ENCODE measurements at regions not wholly inside any gene's neighbourhood (a gene's known extent, or its start where the extent isn't known, plus 50 kb on each side); places are given as distances from the start of the nearest gene placed in this dataset.
"Not testable (repeated sequence)": the region's sequence is repeated elsewhere in the genome, so short reads cannot be mapped to it uniquely, and the experiment has no call there.

GRCh38 chr2:190150413-190150812 is 87.9 kb upstream of the MSTN start:
- no peak for DNase-seq

- DNase-seq, result no peak
These were observed 87.4 kb upstream of the MSTN start for GRCh38 chr2:190149908-190150307.

GRCh38 chr2:190149200-190149599 is 86.7 kb upstream of the MSTN start:
- DNase-seq, result no peak

- DNase-seq, result not testable (repeated sequence)
These were observed 83.6 kb upstream of the MSTN start for GRCh38 chr2:190146109-190146508.

- not testable (repeated sequence) for DNase-seq
These were observed 77.9 kb upstream of the MSTN start for GRCh38 chr2:190140474-190140873.

DNA sequence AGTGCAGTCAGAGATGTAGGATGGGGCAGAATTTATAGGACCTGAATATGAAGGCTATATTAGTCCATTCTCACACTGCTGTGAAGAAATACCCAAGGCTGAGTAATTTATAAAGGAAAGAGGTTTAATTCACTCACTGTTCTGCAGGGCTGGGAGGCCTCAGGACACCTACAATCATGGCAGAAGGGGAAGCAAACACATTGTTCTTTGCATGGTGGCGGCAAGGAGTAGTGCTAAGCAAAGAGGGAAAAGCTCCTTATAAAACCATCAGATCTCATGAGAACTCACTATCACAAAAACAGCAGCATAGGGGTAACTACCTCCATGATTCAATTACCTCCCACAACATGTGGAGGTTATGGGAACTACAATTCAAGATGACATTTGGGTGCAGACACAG is 76.8 kb upstream of the MSTN start:
- DNase-seq, result no peak

GRCh38 chr2:190138032-190138431 is 75.5 kb upstream of the MSTN start:
- no peak for DNase-seq

GRCh38 chr2:190137561-190137960 is 75.0 kb upstream of the MSTN start:
- no peak for DNase-seq

DNA sequence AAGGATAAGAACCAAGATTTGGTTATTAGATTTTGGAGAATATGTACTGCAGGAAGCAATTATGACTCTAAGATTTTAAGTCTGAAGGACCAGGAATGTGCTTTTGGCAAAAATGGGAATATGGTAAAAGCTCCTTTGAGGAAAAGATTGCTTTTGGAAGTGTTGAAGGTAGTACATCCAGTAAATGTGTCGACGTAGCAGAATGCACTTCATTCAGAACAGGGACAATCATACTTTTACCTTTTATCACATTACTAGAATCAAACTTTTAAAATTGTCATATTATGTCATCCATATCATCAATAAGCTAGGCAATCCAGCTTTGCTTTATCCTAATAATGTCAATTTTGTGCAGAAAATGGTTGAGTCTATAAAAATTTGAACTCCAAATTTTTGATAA is 74.3 kb upstream of the MSTN start:
- no peak for DNase-seq

DNA sequence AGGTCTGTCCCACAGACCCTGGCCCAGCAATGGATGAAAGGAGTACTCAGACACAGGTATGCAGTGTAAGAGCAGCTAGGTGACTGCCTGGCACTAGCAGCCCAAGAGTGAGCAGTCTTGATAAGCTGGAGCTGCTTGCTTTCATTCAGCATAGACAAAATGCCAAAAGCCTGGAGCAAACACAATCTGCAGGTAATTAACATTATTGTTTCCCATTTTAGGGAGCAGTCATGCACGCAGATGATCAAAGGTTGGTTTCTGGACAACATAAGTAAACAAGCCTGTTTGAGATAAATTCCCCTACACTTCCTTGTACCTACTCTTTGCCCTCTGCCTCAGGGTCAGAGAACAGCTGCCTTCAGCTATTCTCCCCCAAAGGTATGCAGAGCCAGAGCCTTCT is 73.7 kb upstream of the MSTN start:
- no peak for DNase-seq

DNA sequence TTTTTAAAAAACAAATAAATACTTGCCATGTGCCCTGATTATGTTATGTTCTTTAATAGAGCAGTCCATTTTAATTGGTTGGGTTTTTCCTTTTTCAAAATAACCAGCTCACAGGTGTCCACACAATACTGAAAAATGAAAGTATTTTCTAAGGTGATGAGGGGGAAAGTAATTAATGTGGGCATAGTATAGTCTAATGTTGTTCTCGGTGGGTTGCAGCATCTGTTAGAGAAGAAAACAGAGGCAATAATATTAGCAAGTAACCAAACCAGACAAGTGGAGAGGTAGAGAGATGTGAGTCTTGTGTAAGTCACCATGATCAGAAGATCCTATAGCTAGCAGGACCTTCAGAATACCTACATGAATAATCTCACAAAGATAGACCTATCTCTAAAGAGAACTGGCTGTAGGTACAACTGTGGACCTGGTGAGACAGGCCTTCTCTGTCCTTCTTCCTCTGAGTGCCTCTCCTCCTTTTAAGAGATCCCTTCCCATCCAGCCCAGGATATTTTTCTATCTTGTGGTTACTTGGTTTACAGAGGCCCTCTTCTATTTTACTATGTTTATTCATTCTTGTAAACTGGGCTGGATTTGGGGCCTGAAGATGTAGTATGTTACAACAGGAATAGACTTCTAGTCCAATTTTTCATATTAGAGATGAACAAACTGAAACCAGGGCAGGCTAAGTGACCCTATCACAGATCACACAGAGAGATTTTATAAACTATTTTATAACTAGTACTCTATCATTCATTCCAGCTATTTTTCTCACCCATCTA is 67.1 kb upstream of the MSTN start:
- DNase-seq, result no peak

DNA sequence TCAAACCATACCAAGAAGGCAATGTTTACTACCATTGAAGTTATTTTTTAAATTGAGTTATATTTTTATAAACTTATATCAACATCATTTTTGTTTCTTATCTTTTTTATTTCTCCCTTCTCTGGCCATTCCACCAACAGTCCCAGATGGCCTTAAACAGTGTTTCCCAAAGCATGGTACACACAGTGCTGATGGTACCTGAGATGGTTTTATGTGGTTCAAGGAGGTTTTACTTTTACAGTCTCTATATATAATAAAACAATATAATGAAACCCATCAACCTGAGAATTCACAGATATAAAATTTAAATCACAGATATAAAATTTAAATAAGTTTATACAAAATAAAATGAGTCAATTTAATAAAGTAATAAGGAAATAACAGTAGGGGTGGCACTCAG is 65.1 kb upstream of the MSTN start:
- DNase-seq, result no peak

DNA sequence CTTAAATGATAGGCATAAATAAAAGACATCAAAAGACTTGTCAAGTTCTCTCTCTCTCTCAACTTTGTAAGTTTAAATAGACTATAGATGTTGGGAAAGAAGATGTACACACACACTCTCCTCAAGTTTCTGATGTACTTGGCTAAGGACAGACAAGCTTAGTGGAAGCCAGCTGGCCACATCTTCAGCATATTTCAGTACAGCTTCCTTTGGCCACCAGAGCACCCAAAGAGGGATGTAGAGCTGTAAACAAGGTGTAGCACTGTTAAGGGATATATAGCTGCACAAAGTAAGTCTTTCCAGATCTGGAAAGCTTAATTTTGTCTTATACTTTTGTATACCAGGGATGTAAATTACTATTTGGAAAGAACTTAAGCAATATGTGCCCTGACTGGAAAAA is 64.3 kb upstream of the MSTN start:
- DNase-seq, result no peak

DNA sequence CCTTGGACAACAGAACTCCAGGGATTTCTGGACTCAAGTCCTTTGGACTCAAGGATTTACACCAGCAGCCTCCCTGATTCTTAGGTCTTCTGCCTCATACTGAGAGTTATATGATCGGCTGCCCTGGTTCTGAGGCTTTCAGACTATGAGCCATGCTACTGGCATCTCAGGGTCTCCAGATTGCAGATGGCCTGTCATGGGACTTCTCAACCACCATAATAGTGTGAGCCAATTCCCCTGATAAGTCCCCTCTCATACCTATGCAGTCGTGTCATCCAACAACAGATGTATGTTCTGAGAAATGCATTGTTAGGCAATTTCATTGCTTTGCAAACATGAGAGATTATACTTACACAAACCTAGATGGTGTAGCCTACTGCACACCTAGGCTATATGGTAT is 61.4 kb upstream of the MSTN start:
- DNase-seq, result no peak

- DNase-seq, result peak; percentile 23
These were observed 59.4 kb upstream of the MSTN start for GRCh38 chr2:190121971-190122370.

- no peak for DNase-seq
These were observed 58.8 kb upstream of the MSTN start for GRCh38 chr2:190121305-190121704.

DNA sequence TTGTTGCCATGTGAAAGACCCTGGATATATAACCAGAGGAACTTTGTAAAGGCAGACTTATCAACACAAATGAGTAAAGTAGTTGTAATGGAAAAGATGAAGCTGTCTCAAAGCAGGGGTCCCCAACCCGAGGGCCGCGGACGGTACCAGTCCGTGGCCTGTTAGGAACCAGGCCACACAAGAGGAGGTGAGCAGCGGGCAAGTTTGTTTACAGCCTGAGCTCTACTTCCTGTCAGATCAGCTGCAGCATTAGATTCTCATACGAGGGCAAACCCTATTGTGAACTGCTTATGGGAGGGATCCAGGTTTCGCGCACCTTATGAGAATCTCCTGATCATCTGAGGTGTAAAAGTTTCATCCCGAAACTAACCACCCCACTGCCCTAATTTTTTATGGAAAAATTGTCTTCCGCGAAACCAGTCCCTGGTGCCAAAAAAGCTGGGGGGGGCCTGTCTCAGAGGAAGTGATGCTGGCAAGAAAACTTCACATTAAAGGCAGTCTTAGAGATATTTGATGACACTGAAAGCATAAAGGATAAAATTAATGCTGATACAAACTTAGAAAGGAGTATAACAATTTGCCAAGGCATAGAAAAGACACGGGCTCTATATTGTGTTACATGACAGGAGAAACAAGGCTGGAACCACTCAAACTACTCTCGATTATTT is 57.5 kb upstream of the MSTN start:
- DNase-seq, result no peak

- no peak for DNase-seq
These were observed 56.7 kb upstream of the MSTN start for GRCh38 chr2:190119257-190119656.

- DNase-seq, result no peak
These were observed 54.8 kb upstream of the MSTN start for GRCh38 chr2:190117305-190117704.

DNA sequence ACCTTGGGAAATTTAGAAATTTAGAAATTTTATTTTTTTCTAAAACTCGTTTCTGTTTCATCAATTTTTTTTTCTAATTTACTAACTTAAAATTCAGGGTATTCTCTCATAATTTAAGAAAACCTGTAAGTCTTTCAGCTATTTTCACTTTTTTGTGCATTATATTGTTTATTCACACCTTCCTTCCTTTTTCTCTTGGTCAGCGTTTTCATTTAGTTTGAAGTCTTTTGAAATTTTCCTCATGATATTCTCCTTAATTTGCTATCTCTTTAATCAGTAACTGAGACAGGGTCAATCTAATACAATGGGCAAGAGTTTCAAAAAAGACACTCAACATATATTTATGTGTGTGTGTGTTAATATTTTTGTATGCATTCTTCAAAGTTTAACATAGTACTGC is 50.5 kb upstream of the MSTN start:
- no peak for DNase-seq
